ENCODE measurements at regions not wholly inside any gene's neighbourhood (a gene's known extent, or its start where the extent isn't known, plus 50 kb on each side); places are given as distances from the start of the nearest gene placed in this dataset.

DNA sequence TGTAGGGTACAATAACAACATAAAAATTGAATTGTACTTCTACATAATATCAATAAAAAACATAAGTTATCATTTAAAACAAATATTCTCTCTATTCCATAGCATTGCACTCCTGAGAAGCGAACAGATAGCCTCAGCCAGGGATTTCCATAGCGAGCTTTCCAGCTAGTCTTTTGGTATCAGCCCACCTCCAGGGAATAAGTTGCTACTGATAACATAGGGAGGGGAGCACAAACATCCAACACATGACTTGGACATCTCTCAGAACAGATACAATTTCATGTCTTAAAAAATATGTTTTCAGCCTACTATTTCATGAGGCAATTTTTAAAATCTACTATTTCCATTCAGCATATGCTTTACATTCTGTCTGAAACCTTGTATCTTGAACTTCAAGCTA is 804.4 kb upstream of the RAB6C start:
- Histone ChIP-seq H3K9ac (ENCODE audit: low read length) (no peak overlapping the region), H3K9me2 (replicated peaks; ENCODE audit: insufficient read depth, low read length) (no peaks in the 10 kb centered on the region), H4K20me1 (ENCODE audit: insufficient read depth, low read length) (no peaks in the 10 kb centered on the region), H3K9me3 (replicated peaks; ENCODE audit: insufficient read depth, low read length) (no peaks in the 10 kb centered on the region), H3K27me3 (replicated peaks; ENCODE audit: insufficient read depth, low read length) (no peaks in the 10 kb centered on the region), H3K79me2 (ENCODE audit: low read length) (no peaks in the 10 kb centered on the region), H3F3A (ENCODE audit: insufficient read depth, low read length) (no peaks in the 10 kb centered on the region), H3K27ac (ENCODE audit: low read length) (no peak overlapping the region), H2AFZ (ENCODE audit: low read length) (no peak overlapping the region), H3K4me1 (ENCODE audit: low read length) (no peaks in the 10 kb centered on the region), H3K36me3 (replicated peaks; ENCODE audit: insufficient read depth, low read length) (no peaks in the 10 kb centered on the region), H3K4me3 (ENCODE audit: low read length) (no peak overlapping the region), H3K4me2 (ENCODE audit: low read depth, low read length) (no peak overlapping the region)
- no peak for DNase-seq
- TF ChIP-seq, protein P1, sequence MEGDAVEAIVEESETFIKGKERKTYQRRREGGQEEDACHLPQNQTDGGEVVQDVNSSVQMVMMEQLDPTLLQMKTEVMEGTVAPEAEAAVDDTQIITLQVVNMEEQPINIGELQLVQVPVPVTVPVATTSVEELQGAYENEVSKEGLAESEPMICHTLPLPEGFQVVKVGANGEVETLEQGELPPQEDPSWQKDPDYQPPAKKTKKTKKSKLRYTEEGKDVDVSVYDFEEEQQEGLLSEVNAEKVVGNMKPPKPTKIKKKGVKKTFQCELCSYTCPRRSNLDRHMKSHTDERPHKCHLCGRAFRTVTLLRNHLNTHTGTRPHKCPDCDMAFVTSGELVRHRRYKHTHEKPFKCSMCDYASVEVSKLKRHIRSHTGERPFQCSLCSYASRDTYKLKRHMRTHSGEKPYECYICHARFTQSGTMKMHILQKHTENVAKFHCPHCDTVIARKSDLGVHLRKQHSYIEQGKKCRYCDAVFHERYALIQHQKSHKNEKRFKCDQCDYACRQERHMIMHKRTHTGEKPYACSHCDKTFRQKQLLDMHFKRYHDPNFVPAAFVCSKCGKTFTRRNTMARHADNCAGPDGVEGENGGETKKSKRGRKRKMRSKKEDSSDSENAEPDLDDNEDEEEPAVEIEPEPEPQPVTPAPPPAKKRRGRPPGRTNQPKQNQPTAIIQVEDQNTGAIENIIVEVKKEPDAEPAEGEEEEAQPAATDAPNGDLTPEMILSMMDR (IDR thresholded peaks at IDR 0.05; ENCODE audit: low read length) = no peak
- TF ChIP-seq EZH2 (optimal IDR thresholded peaks at IDR 0.05; ENCODE audit: low read depth, low read length) (no peak), EZH2phosphoT487 (IDR thresholded peaks at IDR 0.05; ENCODE audit: low read length) (no peak)

DNA sequence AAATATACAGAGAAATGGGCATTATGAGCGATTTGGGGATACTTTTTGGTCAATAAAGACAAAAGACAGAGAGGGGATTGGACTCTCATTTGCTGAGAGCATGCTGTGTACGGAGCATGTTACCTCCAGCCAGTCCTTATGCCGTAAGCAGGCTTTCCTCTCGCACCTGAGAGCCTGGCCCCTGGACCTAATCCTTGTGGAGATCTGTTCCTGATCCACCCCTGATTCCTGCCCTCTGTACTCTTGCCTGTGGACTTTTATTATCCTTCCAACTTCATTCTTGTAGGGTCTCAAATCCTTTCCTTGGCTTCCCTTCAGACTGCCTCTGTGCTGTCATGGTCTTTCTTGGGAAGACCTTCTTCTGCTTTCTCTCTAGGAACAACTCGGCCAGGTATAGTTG is 803.1 kb upstream of the RAB6C start:
- Histone ChIP-seq H3K79me2 (ENCODE audit: low read length) (no peaks in the 10 kb centered on the region), H3K9me3 (replicated peaks; ENCODE audit: insufficient read depth, low read length) (no peaks in the 10 kb centered on the region), H3K36me3 (replicated peaks; ENCODE audit: insufficient read depth, low read length) (no peaks in the 10 kb centered on the region), H3K27me3 (replicated peaks; ENCODE audit: insufficient read depth, low read length) (no peaks in the 10 kb centered on the region), H3K4me1 (ENCODE audit: low read length) (no peaks in the 10 kb centered on the region), H3K4me2 (ENCODE audit: low read depth, low read length) (no peak overlapping the region), H3K27ac (ENCODE audit: low read length) (no peak overlapping the region), H4K20me1 (ENCODE audit: insufficient read depth, low read length) (no peaks in the 10 kb centered on the region), H3K9ac (ENCODE audit: low read length) (no peak overlapping the region), H3F3A (ENCODE audit: insufficient read depth, low read length) (no peaks in the 10 kb centered on the region), H2AFZ (ENCODE audit: low read length) (no peak overlapping the region), H3K4me3 (ENCODE audit: low read length) (no peak overlapping the region), H3K9me2 (replicated peaks; ENCODE audit: insufficient read depth, low read length) (no peaks in the 10 kb centered on the region)
- TF ChIP-seq EZH2phosphoT487 (IDR thresholded peaks at IDR 0.05; ENCODE audit: low read length) = no peak
- no peak for TF ChIP-seq EZH2 (optimal IDR thresholded peaks at IDR 0.05; ENCODE audit: low read depth, low read length)
- TF ChIP-seq, protein P1 (IDR thresholded peaks at IDR 0.05; ENCODE audit: low read length) = no peak
- DNase-seq = no peak

GRCh38 chr2:129178356-129178755 is 801.1 kb upstream of the RAB6C start:
- DNase-seq = no peak
- no peaks in the 10 kb centered on the region for H3K9me2 ChIP-seq (replicated peaks; ENCODE audit: insufficient read depth, low read length)
- no peak overlapping the region for H2AFZ ChIP-seq (ENCODE audit: low read length)
- no peaks in the 10 kb centered on the region for H3K36me3 ChIP-seq (replicated peaks; ENCODE audit: insufficient read depth, low read length)
- H3K4me3 ChIP-seq (ENCODE audit: low read length) = no peak overlapping the region
- no peaks in the 10 kb centered on the region for H3K9me3 ChIP-seq (replicated peaks; ENCODE audit: insufficient read depth, low read length)
- H3K27me3 ChIP-seq (replicated peaks; ENCODE audit: insufficient read depth, low read length) = no peaks in the 10 kb centered on the region
- no peak overlapping the region for H3K9ac ChIP-seq (ENCODE audit: low read length)
- H3K79me2 ChIP-seq (ENCODE audit: low read length) = no peaks in the 10 kb centered on the region
- H3K27ac ChIP-seq (ENCODE audit: low read length) = no peak overlapping the region
- H3K4me2 ChIP-seq (ENCODE audit: low read depth, low read length) = no peak overlapping the region
- H4K20me1 ChIP-seq (ENCODE audit: insufficient read depth, low read length) = no peaks in the 10 kb centered on the region
- TF ChIP-seq EZH2 (optimal IDR thresholded peaks at IDR 0.05; ENCODE audit: low read depth, low read length) (no peak), EZH2phosphoT487 (IDR thresholded peaks at IDR 0.05; ENCODE audit: low read length) (no peak)
- TF ChIP-seq, protein P1 (IDR thresholded peaks at IDR 0.05; ENCODE audit: low read length) = no peak
- no peaks in the 10 kb centered on the region for H3F3A ChIP-seq (ENCODE audit: insufficient read depth, low read length)
- no peaks in the 10 kb centered on the region for H3K4me1 ChIP-seq (ENCODE audit: low read length)
